HEK293 (cell line): ENCODE measurements at regions not wholly inside any gene's neighbourhood (a gene's known extent, or its start where the extent isn't known, plus 50 kb on each side); places are given as distances from the start of the nearest gene placed in this dataset.

ENCODE experiments used
- EGR2 ChIP-seq: fragments of 450-650 bp; formaldehyde crosslinking; IDR thresholded peaks from 2 replicates; pipeline ENCODE4 v1.5.1; 2016; ENCODE audit warnings: low read depth, missing biosample characterization, missing genetic modification characterization
- HOXC10 ChIP-seq: sonication (generic); formaldehyde crosslinking; IDR thresholded peaks from 2 replicates; pipeline ENCODE4 v1.8.1; 2023; ENCODE audit warnings: mild to moderate bottlenecking, missing genetic modification reagents
- KLF17 ChIP-seq: fragments of 450-650 bp; formaldehyde crosslinking; IDR thresholded peaks from 2 replicates; pipeline ENCODE4 v1.5.1; 2016; ENCODE audit warnings: missing biosample characterization, missing genetic modification characterization
- MZF1 ChIP-seq: fragments of 450-650 bp; formaldehyde crosslinking; IDR thresholded peaks from 2 replicates; pipeline ENCODE4 v1.5.1; 2017; ENCODE audit warnings: missing biosample characterization, missing genetic modification characterization, borderline replicate concordance
- PRDM2 ChIP-seq: fragments of 450-650 bp; formaldehyde crosslinking; IDR thresholded peaks from 2 replicates; pipeline ENCODE4 v1.5.1; 2016; ENCODE audit warnings: missing biosample characterization, missing genetic modification characterization, borderline replicate concordance
- ZBTB10 ChIP-seq: fragments of 450-650 bp; formaldehyde crosslinking; IDR thresholded peaks from 2 replicates; pipeline ENCODE4 v1.5.1; 2016; ENCODE audit warnings: missing biosample characterization, missing genetic modification characterization
- ZBTB11 ChIP-seq: fragments of 450-650 bp; formaldehyde crosslinking; conservative IDR thresholded peaks from 2 replicates; pipeline ENCODE4 v1.5.1; 2016; ENCODE audit warnings: low read depth, missing biosample characterization, missing genetic modification characterization
- ZBTB20 ChIP-seq: fragments of 450-650 bp; formaldehyde crosslinking; IDR thresholded peaks from 2 replicates; pipeline ENCODE4 v1.5.1; 2016; ENCODE audit warnings: missing biosample characterization, missing genetic modification characterization
- ZBTB26 ChIP-seq: fragments of 450-650 bp; formaldehyde crosslinking; optimal IDR thresholded peaks from 2 replicates; pipeline ENCODE3; 2016; ENCODE audit warnings: missing biosample characterization, mild to moderate bottlenecking, missing genetic modification characterization
- ZBTB7A ChIP-seq: fragments of 450-650 bp; formaldehyde crosslinking; IDR thresholded peaks from 2 replicates; pipeline ENCODE4 v1.5.1; 2016; ENCODE audit warnings: low read depth, missing biosample characterization, missing genetic modification characterization
- ZNF155 ChIP-seq: fragments of 450-650 bp; formaldehyde crosslinking; IDR thresholded peaks from 2 replicates; pipeline ENCODE4 v1.5.1; 2016; ENCODE audit warnings: missing biosample characterization, missing genetic modification characterization
- ZNF184 ChIP-seq: fragments of 450-650 bp; IDR thresholded peaks from 2 replicates; pipeline ENCODE4 v1.5.1; 2018; ENCODE audit warnings: missing biosample characterization, mild to moderate bottlenecking, missing genetic modification characterization
- ZNF324 ChIP-seq: fragments of 450-650 bp; formaldehyde crosslinking; IDR thresholded peaks from 2 replicates; pipeline ENCODE4 v1.5.1; 2016; ENCODE audit warnings: missing biosample characterization, missing genetic modification characterization
- ZNF544 ChIP-seq: fragments of 450-650 bp; formaldehyde crosslinking; IDR thresholded peaks from 2 replicates; pipeline ENCODE4 v1.5.0; 2017; ENCODE audit warnings: missing biosample characterization, missing genetic modification characterization
- ZNF571 ChIP-seq: fragments of 450-650 bp; formaldehyde crosslinking; IDR thresholded peaks from 2 replicates; pipeline ENCODE4 v1.5.0; 2017; ENCODE audit warnings: missing biosample characterization, missing genetic modification characterization
- ZNF645 ChIP-seq: fragments of 450-650 bp; formaldehyde crosslinking; IDR thresholded peaks from 2 replicates; pipeline ENCODE4; 2016; ENCODE audit warnings: missing biosample characterization, missing genetic modification characterization
- ZNF660 ChIP-seq: fragments of 450-650 bp; IDR thresholded peaks from 2 replicates; pipeline ENCODE4 v1.5.1; 2018; ENCODE audit warnings: missing biosample characterization, mild to moderate bottlenecking, missing genetic modification characterization

GRCh38 chr6:27837625-27838057 is 74.6 kb downstream of the OR2B2 start (continued):
- no peak for TF ChIP-seq ZNF645
- no peak for TF ChIP-seq ZNF155
- no peak for TF ChIP-seq ZNF544 (tag by site-specific recombination)
- no peak for TF ChIP-seq ZBTB7A (tag by site-specific recombination)
- TF ChIP-seq KLF17 (tag by site-specific recombination): no peak
- no peak for TF ChIP-seq HOXC10
- 0 out of 2 replicates have a peak, but pooled peaks have one; percentile 69 for TF ChIP-seq ZNF324 (tag by site-specific recombination)
- TF ChIP-seq PRDM2 (tag by site-specific recombination): no peak
- no peak; the same call in 1 of the 2 replicates for TF ChIP-seq ZBTB20 (tag by site-specific recombination)
- no peak for TF ChIP-seq MZF1 (tag by site-specific recombination)
- no peak for TF ChIP-seq ZBTB11
- no peak for TF ChIP-seq ZNF184 (tag by site-specific recombination)
- peak; percentile 66; the same call in 1 of the 2 replicates for TF ChIP-seq ZNF660 (tag by site-specific recombination)
- TF ChIP-seq ZBTB26 (tag by site-specific recombination): no peak
- no peak for TF ChIP-seq ZNF571 (tag by site-specific recombination)
- TF ChIP-seq ZBTB10 (tag by site-specific recombination): no peak
- no peak for TF ChIP-seq EGR2 (tag by site-specific recombination)
